Umbilical cord (tissue), 1 donor: ENCODE measurements at regions not wholly inside any gene's neighbourhood (a gene's known extent, or its start where the extent isn't known, plus 50 kb on each side); places are given as distances from the start of the nearest gene placed in this dataset.
"Not testable (repeated sequence)": the region's sequence is repeated elsewhere in the genome, so short reads cannot be mapped to it uniquely, and the experiment has no call there.

Source experiments
- DNase-seq: peaks from one replicate; pipeline ENCODE4 v3.0.0-alpha.2; 2015; ENCODE audit warnings: low spot score

- DNase-seq: no peak
Observed at GRCh38 chr4:167934216-167934615, 158.1 kb upstream of the ANXA10 start.

DNA sequence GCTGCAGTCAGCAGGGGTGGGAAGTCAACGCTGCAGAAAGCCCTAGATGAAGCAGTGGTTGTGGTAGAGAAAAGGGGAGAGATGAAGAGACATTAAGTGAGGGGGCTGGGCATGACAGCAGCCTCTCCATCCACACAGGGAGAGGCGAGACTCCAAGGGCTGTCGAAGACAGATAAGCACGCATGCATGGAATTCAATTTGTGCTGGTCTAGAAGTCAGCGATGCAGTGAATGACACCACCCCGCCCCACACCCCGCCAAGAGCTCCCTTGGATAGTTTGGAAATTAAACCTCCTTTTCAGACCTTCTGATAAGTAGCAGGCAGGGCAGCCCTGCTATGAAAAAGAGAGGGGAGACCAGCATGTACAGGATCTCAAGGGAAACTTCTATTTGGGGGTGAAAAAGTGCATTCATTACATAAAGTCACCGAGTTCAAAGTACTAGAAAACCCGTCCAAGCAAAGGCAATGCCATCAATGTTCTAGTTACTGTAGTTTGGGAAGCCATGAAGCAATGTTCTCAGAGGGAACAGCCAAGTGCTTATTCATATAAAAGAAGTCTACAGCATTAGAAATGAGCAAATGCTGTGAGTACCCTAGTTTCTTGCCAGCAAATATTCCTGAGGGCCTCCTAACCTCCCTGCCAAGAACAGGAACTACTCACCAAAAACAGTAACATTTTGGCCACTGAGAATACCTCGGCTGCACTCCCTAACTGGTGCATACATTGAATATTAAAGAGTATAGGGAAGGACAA lies 152.3 kb upstream of the ANXA10 start:
- no peak for DNase-seq

GRCh38 chr4:167943872-167944505 lies 148.3 kb upstream of the ANXA10 start:
- DNase-seq: no peak

GRCh38 chr4:167944721-167945120 lies 147.6 kb upstream of the ANXA10 start:
- no peak for DNase-seq

DNA sequence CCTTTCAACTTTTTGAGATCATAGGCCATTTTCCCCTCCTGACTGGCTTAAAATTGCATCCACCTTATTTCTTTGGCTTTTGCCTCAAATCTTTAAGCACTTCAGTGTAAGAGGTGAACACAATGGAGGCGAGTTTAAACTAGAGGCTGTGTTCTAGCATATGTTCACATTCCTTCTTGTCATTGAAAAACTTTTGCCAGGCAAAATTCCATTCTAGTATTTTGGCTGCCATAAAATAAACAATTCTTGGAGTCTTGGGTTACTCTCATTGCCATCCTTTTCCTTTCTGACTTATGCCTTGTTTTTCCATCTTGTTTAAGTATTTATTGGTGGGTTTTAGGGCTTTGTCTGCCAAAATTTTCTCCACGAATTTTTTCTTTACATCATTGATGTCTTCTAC lies 137.3 kb upstream of the ANXA10 start:
- DNase-seq: no peak

- no peak for DNase-seq
Observed at GRCh38 chr4:167956676-167957075, 135.7 kb upstream of the ANXA10 start.

GRCh38 chr4:167964766-167965373 lies 127.5 kb upstream of the ANXA10 start:
- DNase-seq: no peak

DNA sequence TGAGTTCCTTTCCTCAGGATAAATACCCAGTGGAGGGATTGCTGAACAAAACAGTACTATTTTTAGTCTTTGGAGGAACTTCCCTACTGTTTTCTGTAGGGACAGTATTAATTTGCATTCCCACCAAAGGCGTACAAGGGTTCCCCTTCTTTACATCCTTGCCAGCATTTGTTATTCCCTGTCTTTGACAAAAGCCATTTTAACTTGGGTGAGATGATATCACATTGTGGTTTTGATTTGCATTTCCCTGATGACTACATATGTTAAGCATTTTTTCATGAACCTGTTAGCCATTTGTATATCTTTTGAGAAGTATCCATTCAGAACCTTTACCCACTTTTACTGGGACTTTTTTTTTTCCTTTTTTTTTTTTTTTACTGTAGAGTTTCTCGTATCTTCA lies 126.2 kb upstream of the ANXA10 start:
- no peak for DNase-seq

GRCh38 chr4:167973513-167973912 lies 118.8 kb upstream of the ANXA10 start:
- no peak for DNase-seq

- no peak for DNase-seq
Observed at GRCh38 chr4:167985565-167985964, 106.8 kb upstream of the ANXA10 start.

DNA sequence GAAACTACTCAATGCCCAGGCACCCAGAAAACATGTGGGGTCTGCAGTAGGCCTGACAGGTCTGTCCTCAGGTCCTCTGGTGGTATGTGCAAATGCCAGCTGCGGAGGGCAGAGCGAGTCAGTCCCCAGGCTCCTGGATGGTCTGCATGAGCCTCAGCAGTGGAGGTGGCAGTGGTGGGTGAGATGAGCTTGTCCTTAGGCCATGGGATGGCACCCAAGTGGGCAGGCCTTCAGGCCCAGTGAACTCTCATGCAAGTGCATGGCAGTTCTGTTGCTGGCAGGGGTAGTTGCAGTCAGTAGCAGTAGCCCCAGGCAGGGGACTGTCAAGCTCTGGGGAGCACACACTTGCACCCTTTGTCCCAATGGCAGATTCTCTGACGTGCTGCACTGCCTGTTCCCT lies 106.3 kb upstream of the ANXA10 start:
- DNase-seq: no peak

DNA sequence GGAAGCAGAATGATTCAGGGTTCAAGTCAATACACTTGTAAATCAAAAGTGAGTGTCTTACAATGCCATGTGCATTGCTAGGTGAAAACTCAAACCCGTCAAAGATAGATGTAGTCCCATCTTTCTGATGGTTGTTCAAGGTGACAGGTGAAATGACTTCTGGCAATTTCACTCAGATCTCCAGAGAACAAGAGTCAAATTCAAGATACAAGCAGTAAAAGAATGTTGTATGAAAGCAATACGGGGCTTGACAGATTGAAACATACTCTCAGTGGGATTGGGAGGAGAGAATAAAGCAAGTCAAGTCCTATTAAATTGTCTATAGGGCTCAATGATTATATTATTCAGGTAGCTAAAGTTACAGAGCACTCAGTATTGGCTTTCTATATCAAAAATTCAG lies 105.1 kb upstream of the ANXA10 start:
- DNase-seq: no peak

DNA sequence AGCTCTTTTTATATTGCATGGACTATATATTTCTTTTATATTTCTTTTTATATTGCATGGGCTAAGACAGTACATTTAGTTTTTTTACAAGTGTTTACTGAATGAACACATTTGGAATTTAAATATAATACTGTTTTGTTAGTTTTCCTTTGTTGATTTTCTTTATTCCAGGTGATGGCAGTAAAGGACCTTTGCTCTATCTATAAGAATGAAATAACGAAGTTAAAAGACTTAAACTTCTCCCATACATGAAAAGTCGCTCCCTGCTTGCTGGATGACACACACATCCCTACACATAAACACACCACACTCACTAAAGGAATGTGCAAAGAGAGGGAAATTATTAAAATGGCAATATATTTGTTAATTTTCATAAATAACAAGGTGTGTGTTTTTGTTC lies 102.5 kb upstream of the ANXA10 start:
- DNase-seq: no peak

- not testable (repeated sequence) for DNase-seq
Observed at GRCh38 chr4:168008112-168008511, 84.2 kb upstream of the ANXA10 start.

DNA sequence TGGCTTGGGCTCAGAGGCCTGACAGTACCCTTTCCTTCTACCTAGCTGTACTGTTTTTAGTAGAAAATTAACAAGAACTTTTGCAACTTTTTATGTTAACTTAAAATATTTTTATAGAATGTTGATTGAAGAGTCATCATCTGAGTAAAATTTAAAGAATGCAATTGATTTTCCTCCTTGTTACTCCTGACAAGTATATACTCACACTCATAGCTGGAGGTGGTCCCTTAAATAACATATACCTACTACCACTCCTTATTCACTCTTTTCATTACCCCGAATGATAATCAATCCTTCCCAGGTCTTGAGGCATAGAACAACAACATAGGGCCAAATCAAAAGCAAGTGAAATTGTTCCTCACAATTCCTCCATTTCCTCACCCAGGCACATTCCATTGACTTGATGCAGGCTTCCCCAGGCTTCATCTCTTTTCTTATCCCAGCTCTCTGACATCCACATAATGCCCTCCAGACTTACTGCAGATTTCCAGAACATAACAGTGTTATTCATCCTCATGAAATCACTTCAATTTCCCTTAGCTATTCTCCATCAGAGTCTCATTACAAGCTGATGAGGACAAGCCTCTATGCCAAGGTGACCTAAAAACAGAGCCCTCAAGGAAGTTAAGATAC lies 73.2 kb upstream of the ANXA10 start:
- DNase-seq: peak; percentile 11

GRCh38 chr4:168019921-168020320 lies 72.4 kb upstream of the ANXA10 start:
- no peak for DNase-seq

DNA sequence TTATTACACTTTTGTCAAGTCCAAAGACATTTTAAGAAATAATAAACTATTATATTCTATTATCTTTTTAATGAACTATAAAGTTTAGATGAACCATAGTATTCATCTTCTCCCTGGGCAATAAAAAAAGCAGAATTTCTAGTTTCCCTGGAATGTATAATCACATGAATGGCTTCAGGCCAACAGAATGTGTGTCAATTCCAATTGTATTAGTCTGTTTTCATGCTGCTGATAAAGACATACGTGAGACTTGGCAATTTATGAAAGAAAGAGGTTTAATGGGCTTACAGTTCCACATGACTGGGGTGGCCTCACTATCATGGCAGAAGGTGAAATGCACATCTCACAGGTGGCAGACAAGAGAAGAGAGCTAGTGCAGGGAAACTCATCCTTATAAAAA lies 70.7 kb upstream of the ANXA10 start:
- DNase-seq: no peak

- DNase-seq: no peak
Observed at GRCh38 chr4:168028568-168028967, 63.8 kb upstream of the ANXA10 start.

DNA sequence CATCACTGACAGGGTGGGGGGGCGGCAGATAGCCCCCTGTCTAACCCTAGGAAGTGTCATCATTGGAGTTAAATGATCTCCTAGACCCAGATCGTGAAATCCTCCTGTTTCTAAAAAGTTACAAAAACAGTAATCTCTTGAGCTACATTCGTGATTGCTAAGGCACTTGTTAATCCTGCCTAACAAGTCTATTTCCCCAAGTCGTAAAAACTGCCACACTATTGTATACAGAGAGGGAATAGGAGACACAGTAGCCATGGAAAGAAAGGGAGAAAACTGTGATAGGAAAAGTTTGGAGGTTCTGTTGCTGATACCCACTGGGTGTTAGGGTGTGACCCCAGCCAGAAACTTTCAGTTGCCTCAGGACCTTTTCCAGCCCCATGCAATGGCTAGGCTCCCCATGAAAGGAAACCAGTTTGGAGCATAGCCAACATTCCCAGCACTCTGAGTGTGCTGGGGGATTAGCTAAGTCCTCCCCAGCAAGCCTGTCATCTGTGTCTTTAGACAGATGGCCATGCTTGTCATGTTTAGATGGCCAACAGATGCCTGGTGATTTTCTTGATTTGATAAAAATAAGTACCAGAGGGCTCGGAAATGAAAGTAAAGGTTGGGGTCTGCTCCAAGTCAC lies 63.3 kb upstream of the ANXA10 start:
- no peak for DNase-seq

GRCh38 chr4:168037676-168038075 lies 54.7 kb upstream of the ANXA10 start:
- DNase-seq: no peak

DNA sequence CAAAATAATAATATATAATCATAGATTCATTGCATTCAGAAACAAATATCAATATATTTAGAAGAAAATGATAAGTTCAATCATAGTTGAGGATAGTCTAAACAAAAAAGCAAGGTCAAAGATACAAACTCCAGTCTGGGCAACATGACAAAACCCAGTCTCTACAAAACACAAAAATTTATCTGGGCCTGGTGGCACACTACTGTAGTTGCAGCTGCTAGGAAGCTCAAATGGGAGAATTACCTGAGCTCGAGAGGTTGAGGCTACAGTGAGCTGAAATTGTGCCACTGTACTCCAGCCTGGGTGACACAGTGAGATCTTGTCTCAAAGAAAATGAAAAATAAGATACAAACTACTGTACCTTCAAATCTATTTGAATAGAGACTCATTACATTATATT lies 52.7 kb upstream of the ANXA10 start:
- no peak for DNase-seq
